K562 (cell line): ENCODE measurements at regions not wholly inside any gene's neighbourhood (a gene's known extent, or its start where the extent isn't known, plus 50 kb on each side); places are given as distances from the start of the nearest gene placed in this dataset.

ENCODE experiments used
- CREB3 ChIP-seq: fragments of 450-650 bp; conservative IDR thresholded peaks from 2 replicates; pipeline ENCODE4 v1.6.1; 2016; ENCODE audit warnings: missing genetic modification characterization, low read depth, mild to moderate bottlenecking, missing compliant biosample characterization, moderate library complexity
- E2F4 ChIP-seq: sonication (generic); formaldehyde crosslinking; IDR thresholded peaks from 2 replicates; pipeline ENCODE4 v1.8.0; 2022; ENCODE audit warnings: mild to moderate bottlenecking, low read depth, missing genetic modification reagents
- EP300 ChIP-seq: IDR thresholded peaks from 2 replicates; pipeline ENCODE4 v1.6.1; 2012; ENCODE audit warnings: low read length, improper control_type of control experiment
- EP400 ChIP-seq: fragments of 450-650 bp; IDR thresholded peaks from 2 replicates; pipeline ENCODE4 v1.6.1; 2017; ENCODE audit warnings: antibody characterized with exemption, mild to moderate bottlenecking, moderate library complexity
- FOXA3 ChIP-seq, 2 experiments: fragments of 450-650 bp in 1 of 2; sonication (generic) in 1 of 2; formaldehyde crosslinking; IDR thresholded peaks in 1 of 2; conservative IDR thresholded peaks in 1 of 2; 2 replicates each; pipeline versions ENCODE4 v1.4.0 to v1.8.0; 2020 to 2022; ENCODE audit warnings: mild to moderate bottlenecking in 2 of 2, missing genetic modification reagents in 1 of 2
- GATA2 ChIP-seq: sonication (generic); formaldehyde crosslinking; IDR thresholded peaks from 2 replicates; pipeline ENCODE4 v1.4.0; 2020; ENCODE audit warnings: mild to moderate bottlenecking, missing genetic modification reagents
- HLTF ChIP-seq: fragments of 450-650 bp; IDR thresholded peaks from 2 replicates; pipeline ENCODE4 v1.6.1; 2016
- HMBOX1 ChIP-seq: sonication (generic); IDR thresholded peaks from 2 replicates; pipeline ENCODE4 v1.6.1; 2016
- KLF13 ChIP-seq: fragments of 450-650 bp; IDR thresholded peaks from 2 replicates; pipeline ENCODE4 v1.6.1; 2016; ENCODE audit warnings: missing genetic modification characterization, low read depth, mild to moderate bottlenecking, missing compliant biosample characterization, moderate library complexity, borderline replicate concordance
- MAFG ChIP-seq: fragments of 450-650 bp; conservative IDR thresholded peaks from 2 replicates; pipeline ENCODE4 v1.6.1; 2016; ENCODE audit warnings: missing genetic modification characterization, missing compliant biosample characterization
- MEF2D ChIP-seq: conservative IDR thresholded peaks from 2 replicates; pipeline ENCODE4 v1.6.1; 2016; ENCODE audit warnings: low read depth, missing genetic modification characterization, missing compliant biosample characterization
- NFIX ChIP-seq: fragments of 250-450 bp; sonication (Bioruptor Pico); IDR thresholded peaks from 2 replicates; pipeline ENCODE4 v1.4.0; 2020; ENCODE audit warnings: low read depth, mild to moderate bottlenecking, moderate library complexity
- RNF2 ChIP-seq: sonication (generic); IDR thresholded peaks from 2 replicates; pipeline ENCODE4 v1.6.1; 2016
- SMARCE1 ChIP-seq: fragments of 450-650 bp; IDR thresholded peaks from 2 replicates; pipeline ENCODE4 v1.7.1; 2016; ENCODE audit warnings: mild to moderate bottlenecking
- TSHZ1 ChIP-seq: fragments of 250-450 bp; sonication (Bioruptor Pico); IDR thresholded peaks from 2 replicates; pipeline ENCODE4 v1.4.0; 2020; ENCODE audit warnings: mild to moderate bottlenecking, moderate library complexity
- ZEB2 ChIP-seq: fragments of 450-650 bp; IDR thresholded peaks from 2 replicates; pipeline ENCODE4 v1.6.1; 2016
- ZFP91 ChIP-seq: sonication (generic); formaldehyde crosslinking; IDR thresholded peaks from 2 replicates; pipeline ENCODE4 v1.8.0; 2022; ENCODE audit warnings: mild to moderate bottlenecking, missing genetic modification reagents
- ZNF197 ChIP-seq: fragments of 200-800 bp; sonication (Bioruptor generic); IDR thresholded peaks from 2 replicates; pipeline ENCODE4 v1.6.1; 2016; ENCODE audit warnings: low read depth, missing genetic modification characterization, missing compliant biosample characterization
- ZNF239 ChIP-seq: fragments of 250-450 bp; sonication (Bioruptor Pico); IDR thresholded peaks from 2 replicates; pipeline ENCODE4 v1.4.0; 2020; ENCODE audit warnings: mild to moderate bottlenecking
- ZNF324 ChIP-seq: fragments of 250-450 bp; sonication (Bioruptor Pico); IDR thresholded peaks from 2 replicates; pipeline ENCODE4 v1.4.0; 2020; ENCODE audit warnings: mild to moderate bottlenecking

- no peak for TF ChIP-seq KLF13 (tag)
- no peak for TF ChIP-seq ZFP91 (CRISPR knock-in tag)
- peak; percentile 36; the same call in 1 of the 2 replicates for TF ChIP-seq EP400
- TF ChIP-seq NFIX (CRISPR knock-in tag), result no peak
- TF ChIP-seq CREB3 (tag), result peak; percentile 82; the same call in 1 of the 2 replicates
- TF ChIP-seq ZNF197, result peak; percentile 82; the same call in 1 of the 2 replicates
- TF ChIP-seq HMBOX1, result peak; percentile 57
- TF ChIP-seq SMARCE1, result 0 out of 2 replicates have a peak, but pooled peaks have one; percentile 53
- TF ChIP-seq MAFG (tag), result 0 out of 2 replicates have a peak, but pooled peaks have one; percentile 5
- peak; percentile 90 for TF ChIP-seq EP300
- TF ChIP-seq ZNF324 (CRISPR knock-in tag), result no peak
- TF ChIP-seq FOXA3 (CRISPR knock-in tag; conservative IDR thresholded peaks at IDR 0.05 in 1 of 2, IDR thresholded peaks at IDR 0.05 in 1 of 2), result peak in 1 of 2 experiments; percentile 77; a peak in 2 of 4 replicates
- TF ChIP-seq ZNF239 (CRISPR knock-in tag), result peak; percentile 47; the same call in 1 of the 2 replicates
- no peak for TF ChIP-seq TSHZ1 (CRISPR knock-in tag)
- TF ChIP-seq RNF2, result peak; percentile 74; the same call in 1 of the 2 replicates
- no peak for TF ChIP-seq HLTF
- TF ChIP-seq E2F4, result no peak
- TF ChIP-seq MEF2D (tag), result peak; percentile 73
- 0 out of 2 replicates have a peak, but pooled peaks have one; percentile 24 for TF ChIP-seq ZEB2
- TF ChIP-seq GATA2 (CRISPR knock-in tag), result peak; percentile 75
These were observed 213.7 kb upstream of the HES1 start (continued) for GRCh38 chr3:193922034-193922774.
